GM10266 (cell line): ENCODE measurements at regions not wholly inside any gene's neighbourhood (a gene's known extent, or its start where the extent isn't known, plus 50 kb on each side); places are given as distances from the start of the nearest gene placed in this dataset.

Experiments used
- DNase-seq: peaks from one replicate; pipeline ENCODE4 v3.0.0; 2012; ENCODE audit errors: extremely low spot score
- CTCF ChIP-seq: IDR thresholded peaks from 2 replicates; pipeline ENCODE4 v1.5.1; 2012; ENCODE audit warnings: mild to moderate bottlenecking, low read depth; ENCODE audit not compliant: control insufficient read depth, insufficient read depth; ENCODE audit errors: missing control alignments

GRCh38 chr12:63424671-63425070 is 243.6 kb downstream of the DPY19L2 start:
- no peak for TF ChIP-seq CTCF
- DNase-seq: no peak

DNA sequence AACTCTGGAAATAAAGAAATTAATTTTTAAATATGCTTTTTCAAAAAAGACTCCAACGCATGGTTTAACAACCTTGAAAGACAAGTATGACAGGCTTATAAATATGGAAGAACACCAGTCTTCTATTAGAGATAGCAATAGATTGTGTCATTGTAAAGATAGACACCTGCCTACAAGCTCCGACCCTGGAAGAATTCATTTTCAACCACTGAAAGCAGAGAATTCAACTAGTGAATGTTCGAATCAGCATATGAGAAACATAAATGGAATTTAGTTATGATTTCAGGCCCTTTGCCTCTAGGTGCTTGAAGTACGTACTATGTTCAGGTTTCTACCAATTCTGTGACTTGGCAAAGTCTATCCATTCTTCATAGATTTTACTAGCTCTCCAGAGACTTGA is 244.5 kb downstream of the DPY19L2 start:
- no peak for TF ChIP-seq CTCF
- no peak for DNase-seq

- DNase-seq: peak; percentile 39
- peak; percentile 64 for TF ChIP-seq CTCF
These were observed 248.1 kb downstream of the DPY19L2 start for GRCh38 chr12:63420206-63420644.

GRCh38 chr12:63419154-63419553 is 249.1 kb downstream of the DPY19L2 start:
- no peak for TF ChIP-seq CTCF
- no peak for DNase-seq

- no peak for TF ChIP-seq CTCF
- no peak for DNase-seq
These were observed 251.5 kb downstream of the DPY19L2 start for GRCh38 chr12:63416788-63417187.

- DNase-seq: no peak
- no peak for TF ChIP-seq CTCF
These were observed 252.9 kb downstream of the DPY19L2 start for GRCh38 chr12:63415357-63415756.

DNA sequence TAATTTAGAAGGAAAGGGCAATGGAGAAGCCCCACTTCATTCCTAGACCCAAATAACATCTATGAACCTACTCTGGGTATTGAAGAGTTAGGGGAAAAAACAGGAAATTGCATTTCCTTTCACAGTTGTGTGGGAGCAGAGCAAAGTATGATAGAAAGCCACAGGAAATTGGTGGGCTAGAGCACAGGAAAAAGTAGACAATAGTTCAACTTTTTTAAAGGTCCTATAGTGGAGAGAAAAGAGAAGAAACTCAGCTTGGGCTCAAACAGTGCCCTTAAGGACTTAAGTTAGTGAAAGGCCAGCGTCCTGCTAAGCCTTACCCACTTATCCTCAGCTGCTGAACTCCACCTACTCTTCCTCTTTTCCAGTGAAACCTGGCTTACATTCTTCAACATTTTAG is 258.1 kb downstream of the DPY19L2 start:
- no peak for DNase-seq
- TF ChIP-seq CTCF: no peak
